Fibroblast of skin of abdomen (primary cell): ENCODE measurements at regions not wholly inside any gene's neighbourhood (a gene's known extent, or its start where the extent isn't known, plus 50 kb on each side); places are given as distances from the start of the nearest gene placed in this dataset.

Experiments
- DNase-seq: peaks from one replicate; pipeline ENCODE4 v3.0.0-alpha.2; 2013

DNA sequence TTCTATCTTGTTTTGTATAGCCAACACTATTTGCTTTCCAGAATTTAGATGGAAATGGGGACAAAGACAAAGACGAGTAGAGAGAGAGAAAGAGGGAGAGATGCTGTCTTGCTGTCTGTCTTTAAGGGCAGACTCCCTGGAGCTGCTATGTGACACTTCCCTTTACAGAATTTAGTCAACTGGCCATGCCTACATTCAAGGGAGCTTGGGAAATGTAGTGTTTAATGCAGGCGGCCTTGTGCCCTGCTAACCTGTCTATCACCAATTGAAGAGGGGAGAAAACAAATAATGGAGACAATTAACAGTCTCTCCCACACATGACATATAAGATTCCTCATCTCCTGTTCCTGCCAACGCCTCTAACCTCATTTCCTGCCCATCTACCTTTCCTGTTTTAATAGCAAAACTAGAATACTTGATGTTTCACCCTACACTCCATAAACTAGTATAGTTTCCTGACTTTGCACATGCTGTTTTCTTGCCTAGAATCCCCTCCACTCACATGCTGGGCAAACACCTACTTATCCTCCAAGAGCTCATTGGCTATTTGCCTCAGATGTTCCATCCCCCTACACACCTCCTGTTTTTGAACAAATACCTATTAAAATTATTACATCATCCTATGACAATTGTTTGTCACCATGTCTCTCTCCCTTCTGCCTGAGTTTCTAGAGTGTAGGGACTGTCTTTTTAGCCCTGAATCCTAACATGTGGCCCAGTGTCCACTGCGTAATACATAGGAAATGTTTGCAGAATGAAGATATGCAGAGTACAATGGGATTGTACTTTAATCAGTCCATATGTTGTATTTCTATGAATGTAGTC, 117.2 kb downstream of the SLC25A24 start:
- no peak for DNase-seq

- DNase-seq: no peak
Measured at GRCh38 chr1:108082001-108082400, 117.0 kb upstream of the VAV3 start.

- no peak for DNase-seq
Measured at GRCh38 chr1:108080448-108080847, 115.5 kb upstream of the VAV3 start.

DNA sequence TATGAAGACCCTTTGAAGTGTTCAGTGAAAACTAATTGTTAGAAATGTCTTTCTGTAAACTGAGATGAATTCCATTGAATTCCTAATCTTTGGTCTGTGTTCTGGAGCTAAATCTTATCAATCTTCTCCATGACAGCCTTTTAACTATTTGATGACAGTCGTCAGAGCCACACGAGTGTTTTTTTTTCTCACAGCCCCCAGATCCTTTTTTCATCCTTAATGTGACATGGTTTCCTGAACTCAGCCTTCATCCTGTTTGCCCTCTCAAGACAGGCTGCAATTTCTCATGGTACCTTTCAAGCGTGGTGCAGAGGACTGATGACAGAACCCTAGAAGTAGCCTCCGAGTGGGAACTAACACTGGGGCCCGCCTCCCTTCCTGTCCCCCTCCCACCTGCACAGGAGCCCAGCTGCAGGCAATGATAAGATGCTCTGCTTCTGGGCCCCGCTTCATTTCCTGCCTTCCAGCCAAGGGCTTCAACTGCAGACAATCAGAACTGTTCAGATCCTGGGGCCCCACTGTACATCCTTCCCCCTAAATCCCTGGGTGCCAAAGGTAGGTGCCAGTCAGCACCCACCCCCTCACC, 114.6 kb upstream of the VAV3 start:
- no peak for DNase-seq

- no peak for DNase-seq
Measured at GRCh38 chr1:108077991-108078390, 113.0 kb upstream of the VAV3 start.

DNA sequence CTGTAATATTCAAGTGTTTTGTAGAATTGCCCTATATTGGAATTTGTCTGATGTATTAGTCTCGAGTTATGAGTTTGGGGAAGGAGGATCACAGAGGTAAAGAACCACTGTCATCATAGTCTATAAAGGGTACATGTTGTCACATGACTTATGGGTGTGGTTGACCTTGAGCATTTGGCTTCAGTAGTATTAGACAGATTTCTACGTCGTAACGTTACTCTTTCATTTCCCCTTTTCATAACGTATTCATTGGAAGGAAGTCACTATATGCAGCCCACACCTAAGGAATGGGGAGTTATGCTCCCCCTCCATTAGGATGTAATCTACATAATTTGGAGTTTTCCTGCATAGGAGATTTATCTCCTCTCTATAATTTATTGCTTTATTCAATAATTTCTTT, 110.1 kb upstream of the VAV3 start:
- DNase-seq: no peak

DNA sequence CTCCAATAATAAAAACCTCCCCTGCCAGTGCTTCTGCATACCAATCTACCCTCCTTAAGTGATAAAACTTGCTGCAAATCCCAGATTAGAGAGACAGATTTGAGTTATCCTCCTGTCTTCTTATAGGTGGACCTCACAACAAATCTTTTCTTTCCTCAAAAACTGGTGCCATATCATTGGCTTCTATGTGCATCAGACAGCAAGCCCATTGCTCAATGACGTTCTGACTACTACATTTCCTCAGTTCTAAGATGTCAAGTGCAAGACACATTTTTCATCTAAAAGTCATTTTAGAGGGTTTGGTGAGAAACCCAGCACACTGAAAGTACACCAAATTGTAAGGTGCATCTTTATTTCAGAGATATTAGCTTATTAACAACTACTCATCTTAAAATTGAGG, 107.8 kb upstream of the VAV3 start:
- no peak for DNase-seq

- no peak for DNase-seq
Measured at GRCh38 chr1:108072212-108072611, 107.2 kb upstream of the VAV3 start.

DNA sequence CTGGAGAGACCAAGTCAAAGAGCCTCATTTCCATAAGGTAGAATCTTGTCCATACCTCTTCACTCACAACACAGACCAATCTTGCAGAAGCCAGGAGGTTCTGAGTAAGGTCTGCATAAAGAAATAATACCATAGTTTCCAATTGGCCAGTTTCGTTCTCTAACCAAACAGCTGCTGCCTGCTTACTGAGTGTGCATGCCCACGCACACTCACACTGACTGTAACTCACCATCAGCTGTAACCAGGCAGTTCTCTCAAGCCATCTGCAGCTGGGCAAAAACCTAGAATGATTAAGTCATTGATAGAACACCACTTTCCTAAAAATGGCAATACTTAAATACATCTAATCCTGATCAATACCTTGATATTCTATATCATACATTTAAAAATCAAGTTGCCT, 106.6 kb upstream of the VAV3 start:
- DNase-seq: no peak

- DNase-seq: no peak
Measured at GRCh38 chr1:108070662-108071061, 105.7 kb upstream of the VAV3 start.

- DNase-seq: no peak
Measured at GRCh38 chr1:108067884-108068540, 103.0 kb upstream of the VAV3 start.

- DNase-seq: no peak
Measured at GRCh38 chr1:108066808-108067207, 101.8 kb upstream of the VAV3 start.

GRCh38 chr1:108064255-108064654, 99.3 kb upstream of the VAV3 start:
- DNase-seq: no peak

- DNase-seq: no peak
Measured at GRCh38 chr1:108063703-108064102, 98.7 kb upstream of the VAV3 start.

GRCh38 chr1:108059945-108060344, 95.0 kb upstream of the VAV3 start:
- DNase-seq: no peak

DNA sequence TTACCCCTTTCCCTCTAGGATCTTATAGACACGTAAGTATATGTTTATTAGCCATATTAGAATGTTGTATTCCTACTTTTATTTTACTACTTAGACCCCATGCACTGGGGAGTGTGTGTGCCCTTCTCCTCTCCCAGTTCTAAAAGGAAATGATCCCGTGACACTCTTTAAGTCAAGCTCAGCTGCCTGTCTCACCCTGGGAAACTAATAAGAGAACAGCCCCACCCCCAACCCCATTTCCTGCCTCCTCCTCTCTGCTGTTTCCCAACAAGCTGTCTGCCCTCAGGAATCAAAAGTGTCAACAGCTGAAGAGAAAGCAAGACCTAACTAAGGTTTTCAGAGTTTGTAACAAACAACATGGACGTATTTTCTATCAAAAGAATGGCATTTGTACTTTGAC, 92.6 kb upstream of the VAV3 start:
- no peak for DNase-seq

DNA sequence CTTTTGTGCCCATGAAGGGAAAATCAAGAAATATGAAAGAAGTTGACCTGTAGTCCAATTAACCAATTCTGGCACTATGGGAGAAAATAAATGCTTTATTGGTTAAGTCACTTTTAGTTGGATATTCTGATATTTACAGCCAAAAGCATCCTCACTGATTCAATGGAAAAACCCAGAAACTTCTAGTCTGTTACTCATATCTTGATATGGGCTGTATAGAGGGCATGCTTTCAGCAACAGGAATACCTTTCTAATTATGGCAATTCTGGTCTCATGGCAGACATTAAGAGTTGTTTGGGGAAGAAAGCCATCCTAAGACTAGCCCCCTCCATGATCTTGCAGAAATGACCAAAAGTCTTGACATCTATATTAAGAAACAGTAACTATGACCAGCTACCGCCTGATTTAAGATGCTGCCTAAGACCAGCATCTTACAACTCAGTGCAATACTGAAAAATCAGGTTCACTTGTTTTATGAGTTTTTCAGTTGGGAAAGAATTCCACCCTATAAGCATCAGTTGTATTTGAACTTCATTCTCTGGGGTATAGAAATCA, 91.5 kb upstream of the VAV3 start:
- DNase-seq: no peak

DNA sequence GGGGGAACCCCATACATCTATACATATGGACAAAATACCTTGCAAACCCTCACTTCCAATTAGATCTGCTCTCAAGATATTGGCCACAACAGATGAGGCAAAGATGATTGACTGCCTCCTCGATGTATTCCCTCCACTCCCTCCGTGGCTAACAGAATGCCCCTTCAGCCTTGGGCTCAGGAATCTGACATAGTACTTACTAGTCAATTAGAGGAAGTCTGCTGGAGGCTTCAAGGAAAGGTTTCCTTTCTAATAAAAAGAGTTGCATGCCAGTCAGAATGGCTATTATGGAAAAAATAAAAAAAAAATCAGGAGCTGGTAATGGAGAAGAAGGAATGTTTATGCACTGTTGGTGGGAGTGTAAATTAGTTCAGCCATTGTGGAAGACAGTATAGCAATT, 90.4 kb upstream of the VAV3 start:
- no peak for DNase-seq

- DNase-seq: no peak
Measured at GRCh38 chr1:108054396-108054795, 89.4 kb upstream of the VAV3 start.

DNA sequence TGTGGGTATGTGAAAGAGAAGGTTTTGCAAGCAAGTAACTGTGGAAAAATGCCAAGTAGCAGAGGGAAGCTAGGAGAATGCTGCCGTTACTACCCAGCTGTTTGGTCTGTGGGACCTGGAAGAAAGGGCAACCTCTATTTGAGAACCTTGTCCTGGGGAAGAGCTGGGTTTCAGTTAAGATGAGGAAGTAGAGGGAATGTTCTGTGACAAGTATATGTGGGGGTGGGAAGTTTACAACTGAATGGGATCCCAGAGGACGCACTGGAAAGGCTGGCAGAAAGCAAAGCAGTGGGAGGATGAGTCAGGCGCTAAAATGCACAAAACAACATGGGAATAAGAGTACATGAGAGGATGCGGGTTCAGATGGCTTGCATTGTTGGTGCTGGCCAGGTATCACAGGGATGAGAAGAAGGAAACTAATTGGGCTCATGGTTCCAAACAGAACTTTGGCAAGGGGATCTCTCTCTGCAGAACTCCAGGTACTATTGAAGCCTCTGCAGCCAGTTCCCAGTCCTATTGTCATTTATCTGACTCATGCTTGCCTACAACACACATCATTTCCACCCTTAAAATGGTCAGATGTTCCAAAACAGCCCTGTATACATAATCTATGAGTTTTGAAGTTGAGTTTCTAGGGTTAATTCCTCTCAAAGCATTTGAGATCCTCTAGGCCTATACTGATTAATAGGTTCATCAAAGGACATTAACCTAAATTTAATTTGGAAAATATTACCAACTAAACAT, 88.5 kb upstream of the VAV3 start:
- DNase-seq: no peak

- no peak for DNase-seq
Measured at GRCh38 chr1:108051631-108052377, 86.8 kb upstream of the VAV3 start.
